SK-N-SH (cell line): ENCODE measurements at regions not wholly inside any gene's neighbourhood (a gene's known extent, or its start where the extent isn't known, plus 50 kb on each side); places are given as distances from the start of the nearest gene placed in this dataset.
A peak's percentile ranks its signal among the peaks of the same experiment; 100 is the strongest.

ENCODE experiments used
- CTCF ChIP-seq: fragments of 200-600 bp; sonication (generic); IDR thresholded peaks from 2 replicates; pipeline ENCODE4 v1.6.1; 2017; ENCODE audit warnings: antibody characterized with exemption, mild to moderate bottlenecking, moderate library complexity
- POLR2AphosphoS5 ChIP-seq: IDR thresholded peaks from 2 replicates; pipeline ENCODE4 v1.6.1; 2012; ENCODE audit warnings: low read depth, low read length
- RAD21 ChIP-seq: IDR thresholded peaks from 2 replicates; pipeline ENCODE4 v1.6.1; 2012; ENCODE audit warnings: mild to moderate bottlenecking, low read length
- RCOR1 ChIP-seq: fragments of 150-350 bp; IDR thresholded peaks from 2 replicates; pipeline ENCODE4 v1.6.1; 2017; ENCODE audit warnings: antibody characterized with exemption, low read length
- RFX5 ChIP-seq: IDR thresholded peaks from 2 replicates; pipeline ENCODE4 v1.6.1; 2012; ENCODE audit warnings: mild to moderate bottlenecking, improper control_type of control experiment, low read length
- YY1 ChIP-seq: IDR thresholded peaks from 2 replicates; pipeline ENCODE4 v1.4.0; 2012; ENCODE audit warnings: low read depth, mild to moderate bottlenecking

GRCh38 chr13:65679240-65679639, 1550.9 kb downstream of the PCDH9 start:
- no peak for TF ChIP-seq CTCF
- TF ChIP-seq RFX5, result no peak
- TF ChIP-seq RAD21, result no peak
- TF ChIP-seq POLR2AphosphoS5, result peak; percentile 21; the same call in 1 of the 2 replicates
- no peak for TF ChIP-seq YY1
- no peak for TF ChIP-seq RCOR1
